GM21786 (cell line): ENCODE measurements at regions not wholly inside any gene's neighbourhood (a gene's known extent, or its start where the extent isn't known, plus 50 kb on each side); places are given as distances from the start of the nearest gene placed in this dataset.

Source experiments
- ATAC-seq: cut with Tn5 transposase; IDR thresholded peaks from one replicate; pipeline ENCODE4 v1.9.1; 2021; ENCODE audit not compliant: unreplicated experiment

- no peak for ATAC-seq
Observed at GRCh38 chr9:17967731-17968130, 388.9 kb downstream of the SH3GL2 start.

- ATAC-seq = no peak
Observed at GRCh38 chr9:17969232-17969631, 390.4 kb downstream of the SH3GL2 start.

GRCh38 chr9:17970277-17970676 is 391.4 kb downstream of the SH3GL2 start:
- ATAC-seq = no peak

GRCh38 chr9:17978773-17979172 is 399.9 kb downstream of the SH3GL2 start:
- no peak for ATAC-seq

GRCh38 chr9:17986595-17986994 is 407.7 kb downstream of the SH3GL2 start:
- no peak for ATAC-seq

GRCh38 chr9:17987189-17987588 is 408.3 kb downstream of the SH3GL2 start:
- ATAC-seq = no peak

- ATAC-seq = no peak
Observed at GRCh38 chr9:17988489-17988888, 409.6 kb downstream of the SH3GL2 start.

- ATAC-seq = no peak
Observed at GRCh38 chr9:17990602-17991001, 411.7 kb downstream of the SH3GL2 start.

GRCh38 chr9:17993024-17993423 is 414.2 kb downstream of the SH3GL2 start:
- no peak for ATAC-seq

- no peak for ATAC-seq
Observed at GRCh38 chr9:17994695-17995425, 416.0 kb downstream of the SH3GL2 start.

GRCh38 chr9:17996728-17997127 is 417.9 kb downstream of the SH3GL2 start:
- no peak for ATAC-seq

- no peak for ATAC-seq
Observed at GRCh38 chr9:18002718-18003438, 424.0 kb downstream of the SH3GL2 start.

GRCh38 chr9:18006591-18006990 is 427.7 kb downstream of the SH3GL2 start:
- no peak for ATAC-seq

- ATAC-seq = no peak
Observed at GRCh38 chr9:18007621-18008020, 428.8 kb downstream of the SH3GL2 start.

GRCh38 chr9:18009902-18010301 is 431.0 kb downstream of the SH3GL2 start:
- no peak for ATAC-seq

GRCh38 chr9:18010492-18010891 is 431.6 kb downstream of the SH3GL2 start:
- ATAC-seq = no peak

GRCh38 chr9:18012170-18012569 is 433.3 kb downstream of the SH3GL2 start:
- no peak for ATAC-seq

- ATAC-seq = no peak
Observed at GRCh38 chr9:18014556-18014955, 435.7 kb downstream of the SH3GL2 start.

- ATAC-seq = no peak
Observed at GRCh38 chr9:18015116-18015515, 436.2 kb downstream of the SH3GL2 start.

GRCh38 chr9:18017136-18017535 is 438.3 kb downstream of the SH3GL2 start:
- no peak for ATAC-seq

- ATAC-seq = no peak
Observed at GRCh38 chr9:18018221-18018620, 439.4 kb downstream of the SH3GL2 start.

- ATAC-seq = no peak
Observed at GRCh38 chr9:18018661-18019060, 439.8 kb downstream of the SH3GL2 start.
